Activated CD4-positive, alpha-beta T cell treated with anti-CD3 and anti-CD28 coated beads, Interleukin-2, amount 50 U/mL, for 4 hours (primary cell): ENCODE measurements at regions not wholly inside any gene's neighbourhood (a gene's known extent, or its start where the extent isn't known, plus 50 kb on each side); places are given as distances from the start of the nearest gene placed in this dataset.
"Not testable (repeated sequence)": the region's sequence is repeated elsewhere in the genome, so short reads cannot be mapped to it uniquely, and the experiment has no call there.

Experiments
- DNase-seq, 2 experiments: peaks; one replicate each; pipeline ENCODE4 v3.0.0-alpha.2; 2020

- DNase-seq, result no peak
Observed at GRCh38 chr3:104438706-104439105, 928.0 kb upstream of the ALCAM start.

GRCh38 chr3:104445252-104445919 lies 921.3 kb upstream of the ALCAM start:
- not testable (repeated sequence) for DNase-seq

GRCh38 chr3:104447681-104448080 lies 919.0 kb upstream of the ALCAM start:
- no peak for DNase-seq

GRCh38 chr3:104452697-104453096 lies 914.0 kb upstream of the ALCAM start:
- no peak for DNase-seq

- no peak for DNase-seq
Observed at GRCh38 chr3:104458657-104459056, 908.1 kb upstream of the ALCAM start.

- no peak for DNase-seq
Observed at GRCh38 chr3:104460477-104461406, 906.0 kb upstream of the ALCAM start.

GRCh38 chr3:104461431-104461830 lies 905.3 kb upstream of the ALCAM start:
- DNase-seq, result no peak

GRCh38 chr3:104472221-104472620 lies 894.5 kb upstream of the ALCAM start:
- no peak for DNase-seq

- no peak for DNase-seq
Observed at GRCh38 chr3:104474011-104474410, 892.7 kb upstream of the ALCAM start.

GRCh38 chr3:104503022-104503421 lies 863.7 kb upstream of the ALCAM start:
- DNase-seq, result no peak

- DNase-seq, result no peak
Observed at GRCh38 chr3:104510131-104510849, 856.4 kb upstream of the ALCAM start.

GRCh38 chr3:104514371-104514770 lies 852.3 kb upstream of the ALCAM start:
- no peak for DNase-seq

GRCh38 chr3:104514776-104515175 lies 851.9 kb upstream of the ALCAM start:
- DNase-seq, result no peak

- no peak for DNase-seq
Observed at GRCh38 chr3:104519068-104519467, 847.6 kb upstream of the ALCAM start.

- DNase-seq, result no peak
Observed at GRCh38 chr3:104519468-104520227, 847.1 kb upstream of the ALCAM start.

GRCh38 chr3:104520228-104520655 lies 846.5 kb upstream of the ALCAM start:
- no peak for DNase-seq

- DNase-seq, result no peak
Observed at GRCh38 chr3:104521606-104522336, 844.9 kb upstream of the ALCAM start.

GRCh38 chr3:104523136-104523535 lies 843.6 kb upstream of the ALCAM start:
- DNase-seq, result no peak

- no peak for DNase-seq
Observed at GRCh38 chr3:104526901-104527401, 839.8 kb upstream of the ALCAM start.

- no peak for DNase-seq
Observed at GRCh38 chr3:104530934-104531333, 835.8 kb upstream of the ALCAM start.

- no peak for DNase-seq
Observed at GRCh38 chr3:104536715-104537114, 830.0 kb upstream of the ALCAM start.

GRCh38 chr3:104537323-104537722 lies 829.4 kb upstream of the ALCAM start:
- no peak for DNase-seq
